ENCODE measurements at regions not wholly inside any gene's neighbourhood (a gene's known extent, or its start where the extent isn't known, plus 50 kb on each side); places are given as distances from the start of the nearest gene placed in this dataset.

DNA sequence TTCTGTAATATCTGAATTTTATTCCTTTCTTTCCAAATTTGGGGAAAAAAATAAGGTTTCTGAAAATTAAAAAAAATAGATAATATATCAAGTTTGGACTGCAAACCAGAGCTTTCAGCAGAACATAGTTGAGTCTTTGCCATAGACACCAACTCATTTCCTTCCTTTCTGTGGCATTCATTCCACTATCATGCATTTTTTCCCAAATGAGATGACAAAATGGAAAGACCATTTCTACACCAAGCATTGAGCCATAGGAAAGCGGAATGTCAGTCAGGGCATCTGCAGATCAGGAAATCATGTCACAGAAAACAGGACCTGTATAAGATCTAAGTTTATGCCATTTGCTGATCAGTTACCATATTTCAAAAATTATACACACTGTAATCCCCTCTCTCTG is 333.3 kb upstream of the THBS1 start:
- TF ChIP-seq CTCF (IDR thresholded peaks at IDR 0.05; ENCODE audit: low read depth, low read length) = no peak
- in situ Hi-C loops (cut with HindIII; ENCODE audit: low sequenced_read_pairs) = no loop called here
- peak; percentile 39 for DNase-seq (ENCODE audit: low read depth, low spot score)
- H3K4me3 ChIP-seq (ENCODE audit: low read depth, low read length) = no peak overlapping the region

GRCh38 chr15:39248204-39248603 is 332.7 kb upstream of the THBS1 start:
- in situ Hi-C loops (cut with HindIII; ENCODE audit: low sequenced_read_pairs) = no loop called here
- TF ChIP-seq CTCF (IDR thresholded peaks at IDR 0.05; ENCODE audit: low read depth, low read length) = no peak
- DNase-seq (ENCODE audit: low read depth, low spot score) = peak; percentile 71
- H3K4me3 ChIP-seq (ENCODE audit: low read depth, low read length) = no peak overlapping the region

- in situ Hi-C loops (cut with HindIII; ENCODE audit: low sequenced_read_pairs) = no loop called here
- no peak for DNase-seq (ENCODE audit: low read depth, low spot score)
- no peak overlapping the region for H3K4me3 ChIP-seq (ENCODE audit: low read depth, low read length)
- TF ChIP-seq CTCF (IDR thresholded peaks at IDR 0.05; ENCODE audit: low read depth, low read length) = no peak
These were observed 330.9 kb upstream of the THBS1 start for GRCh38 chr15:39250001-39250400.

DNA sequence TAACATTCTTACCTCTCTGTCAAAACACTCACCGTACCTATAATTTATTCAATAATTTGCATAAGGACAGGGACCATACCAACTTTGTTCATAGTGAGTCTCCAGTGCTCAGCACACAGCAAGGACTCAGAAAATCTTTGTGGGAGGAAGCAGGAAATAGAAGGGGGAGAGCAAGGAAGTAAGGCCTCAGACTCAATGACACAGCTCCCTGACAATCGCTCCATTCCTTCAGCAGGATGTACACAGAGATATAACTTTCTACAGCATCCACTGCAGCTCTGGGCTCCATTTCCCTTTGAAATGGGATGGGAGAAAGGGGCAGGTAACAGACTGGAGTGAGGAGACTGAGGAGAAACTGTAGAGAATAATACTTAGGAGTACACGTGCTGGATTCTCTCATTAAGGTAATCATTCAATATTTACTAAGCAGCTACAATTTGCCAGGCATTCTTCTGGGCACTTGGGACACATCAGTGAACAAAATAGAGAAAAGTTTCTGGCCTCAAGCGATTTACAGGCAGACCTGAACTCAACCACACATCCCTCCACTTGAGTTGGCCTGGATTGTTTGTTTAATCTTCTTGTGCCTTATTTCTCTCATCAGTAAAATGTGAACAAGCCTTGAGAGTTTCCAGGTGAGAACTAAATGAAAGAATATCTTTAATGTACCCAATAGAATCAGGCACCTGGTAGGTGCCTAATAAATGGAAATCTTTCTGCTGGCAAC is 330.3 kb upstream of the THBS1 start:
- no peak for DNase-seq (ENCODE audit: low read depth, low spot score)
- TF ChIP-seq CTCF (IDR thresholded peaks at IDR 0.05; ENCODE audit: low read depth, low read length) = no peak
- in situ Hi-C loops (cut with HindIII; ENCODE audit: low sequenced_read_pairs) = no loop called here
- no peak overlapping the region for H3K4me3 ChIP-seq (ENCODE audit: low read depth, low read length)

DNA sequence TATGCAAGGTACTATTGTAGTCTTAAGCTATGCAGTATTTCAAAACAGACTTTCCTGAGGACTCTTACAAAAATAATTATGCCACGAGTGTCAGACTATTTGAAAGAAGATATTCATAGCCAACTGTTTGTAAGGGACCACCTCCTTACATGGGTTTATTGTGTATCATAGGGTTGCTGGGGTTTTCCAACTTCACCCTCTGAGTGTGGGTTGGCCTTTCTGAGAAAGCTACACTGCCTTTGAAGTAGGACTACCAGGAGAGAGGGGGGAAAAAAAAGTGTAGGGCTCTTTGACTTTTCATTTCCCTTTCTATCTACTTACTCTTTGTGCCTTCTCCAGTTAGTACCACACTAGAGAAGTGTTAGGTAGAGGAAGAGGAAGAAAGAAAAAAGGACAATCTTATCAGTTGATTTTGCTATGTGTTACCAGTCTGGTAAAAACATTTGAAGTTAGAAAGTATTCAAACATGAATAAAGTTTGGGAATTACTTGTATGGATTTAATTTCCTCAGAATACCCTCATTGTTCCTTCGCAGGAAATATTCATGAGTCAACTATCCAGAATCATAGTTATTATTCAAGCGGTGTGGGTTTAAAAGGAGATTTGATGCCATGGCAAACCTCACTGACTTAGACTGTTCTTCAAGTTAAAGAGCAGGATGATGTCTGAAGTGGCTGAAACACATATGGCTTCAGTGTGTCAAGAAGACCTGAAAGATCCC is 329.3 kb upstream of the THBS1 start:
- in situ Hi-C loops (cut with HindIII; ENCODE audit: low sequenced_read_pairs) = no loop called here
- no peak overlapping the region for H3K4me3 ChIP-seq (ENCODE audit: low read depth, low read length)
- no peak for TF ChIP-seq CTCF (IDR thresholded peaks at IDR 0.05; ENCODE audit: low read depth, low read length)
- peak; percentile 56 for DNase-seq (ENCODE audit: low read depth, low spot score)

- in situ Hi-C loops (cut with HindIII; ENCODE audit: low sequenced_read_pairs) = no loop called here
- DNase-seq (ENCODE audit: low read depth, low spot score) = no peak
- no peak overlapping the region for H3K4me3 ChIP-seq (ENCODE audit: low read depth, low read length)
- TF ChIP-seq CTCF (IDR thresholded peaks at IDR 0.05; ENCODE audit: low read depth, low read length) = no peak
These were observed 328.8 kb upstream of the THBS1 start for GRCh38 chr15:39252134-39252470.

Measured in astrocyte of the spinal cord (primary cell).